Bone marrow (tissue), 2 donors: ENCODE measurements at regions not wholly inside any gene's neighbourhood (a gene's known extent, or its start where the extent isn't known, plus 50 kb on each side); places are given as distances from the start of the nearest gene placed in this dataset.
"Not testable (repeated sequence)": the region's sequence is repeated elsewhere in the genome, so short reads cannot be mapped to it uniquely, and the experiment has no call there.

Source experiments
- DNase-seq, 2 donors: peaks; one replicate each; lab custom pipeline; 2025; lab: John Stamatoyannopoulos, UW

DNA sequence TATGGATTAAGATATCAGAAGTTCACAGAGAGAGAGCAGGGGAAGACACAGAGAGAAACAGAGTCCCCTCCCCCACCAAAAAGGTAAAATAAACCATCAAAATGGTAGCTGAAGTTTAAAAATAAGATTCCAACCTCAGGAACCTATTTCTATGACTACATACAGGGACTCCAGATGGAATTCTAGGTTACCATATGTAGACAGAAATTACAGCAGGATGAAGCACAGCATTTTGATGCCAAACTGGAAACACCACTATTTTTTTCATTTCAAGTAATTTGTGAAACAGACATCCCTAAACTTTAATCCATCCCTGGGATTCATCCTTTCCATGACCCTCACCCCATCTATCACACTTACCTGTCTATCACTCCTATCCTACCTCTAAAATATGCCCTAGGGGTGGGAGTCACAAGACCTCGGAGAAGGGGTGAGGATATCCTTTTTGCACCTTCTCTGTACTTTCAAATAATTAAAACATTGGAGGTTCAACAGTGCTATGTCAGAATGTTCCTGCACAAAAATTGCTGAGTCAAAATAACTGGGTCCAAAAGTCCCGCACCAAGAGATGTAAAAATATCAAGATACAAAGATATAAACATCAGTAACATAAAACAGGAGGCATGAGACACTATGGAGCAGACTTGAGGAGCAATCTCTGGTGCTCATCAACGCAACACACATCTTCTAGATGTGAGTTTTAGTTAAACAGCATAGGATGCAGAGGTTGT is 344.5 kb upstream of the RASGEF1B start:
- no peak for DNase-seq

- DNase-seq, result peak in 1 of 2 donors; percentile 19
These were observed 343.4 kb upstream of the RASGEF1B start for GRCh38 chr4:81814987-81815541.

GRCh38 chr4:81811562-81812293 is 340.0 kb upstream of the RASGEF1B start:
- no peak for DNase-seq

DNA sequence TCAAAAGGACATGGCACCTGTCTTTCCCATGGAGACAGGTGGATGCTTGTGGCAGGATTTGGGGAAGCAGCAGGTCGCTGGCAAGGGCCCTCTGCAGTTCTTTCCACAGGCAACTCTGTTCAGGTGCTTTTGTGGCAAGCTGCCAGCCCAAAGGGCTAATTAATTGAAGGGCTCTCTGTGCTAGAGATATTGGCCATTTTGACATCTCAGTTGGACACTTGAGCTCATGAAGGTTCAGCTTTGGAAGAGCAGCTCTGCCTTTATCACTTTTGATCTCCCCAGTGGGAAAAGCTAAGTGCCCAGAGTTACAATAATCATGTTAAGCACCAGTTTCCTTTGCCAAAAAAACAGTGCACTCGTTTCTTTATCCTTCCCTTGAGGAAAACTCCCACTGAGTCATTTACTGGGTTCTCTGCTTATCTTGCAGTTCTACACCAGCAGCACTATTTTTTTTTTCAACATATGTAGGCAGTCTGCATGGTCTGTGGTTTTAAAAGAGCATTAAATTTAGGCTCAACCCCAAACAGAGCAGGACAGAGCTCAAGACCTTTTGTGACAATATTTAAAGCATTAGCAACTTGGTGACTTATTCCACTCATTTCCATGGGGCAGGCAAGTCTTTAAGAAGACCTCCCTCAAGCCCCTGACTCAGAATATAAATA is 336.4 kb upstream of the RASGEF1B start:
- peak in 1 of 2 donors; percentile 54 for DNase-seq

- no peak for DNase-seq
These were observed 335.7 kb upstream of the RASGEF1B start for GRCh38 chr4:81807386-81807785.

GRCh38 chr4:81806485-81806884 is 334.8 kb upstream of the RASGEF1B start:
- DNase-seq, result no peak

GRCh38 chr4:81804849-81805248 is 333.1 kb upstream of the RASGEF1B start:
- no peak for DNase-seq

DNA sequence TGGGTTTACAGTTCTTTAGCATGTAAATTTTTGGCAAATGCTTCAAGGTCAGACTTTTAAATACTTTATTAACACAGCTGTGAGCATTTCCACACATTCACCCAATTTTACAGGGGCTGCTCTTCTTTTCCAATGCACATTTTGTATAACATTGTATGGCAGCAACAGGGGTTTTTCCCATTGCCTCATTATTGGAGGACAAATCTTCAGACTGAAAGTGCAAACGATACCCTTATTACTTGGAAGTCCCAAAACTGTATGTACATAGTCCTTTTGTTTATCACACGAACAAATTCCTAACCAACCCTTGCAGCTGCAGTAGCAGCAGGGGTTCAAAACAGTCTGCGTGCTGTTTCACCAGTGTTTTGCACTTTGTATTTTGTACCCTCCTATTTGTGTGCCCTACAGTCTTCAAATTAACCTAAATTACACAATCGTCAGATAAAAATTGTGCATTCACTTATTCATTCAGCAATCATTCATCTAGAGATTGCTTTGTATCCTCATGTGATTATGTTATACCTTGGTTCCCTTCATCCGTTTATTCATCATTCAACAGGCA is 330.7 kb upstream of the RASGEF1B start:
- no peak for DNase-seq

GRCh38 chr4:81799371-81799770 is 327.7 kb upstream of the RASGEF1B start:
- no peak for DNase-seq

- DNase-seq, result peak in 1 of 2 donors; percentile 7
These were observed 325.3 kb upstream of the RASGEF1B start for GRCh38 chr4:81796790-81797528.

DNA sequence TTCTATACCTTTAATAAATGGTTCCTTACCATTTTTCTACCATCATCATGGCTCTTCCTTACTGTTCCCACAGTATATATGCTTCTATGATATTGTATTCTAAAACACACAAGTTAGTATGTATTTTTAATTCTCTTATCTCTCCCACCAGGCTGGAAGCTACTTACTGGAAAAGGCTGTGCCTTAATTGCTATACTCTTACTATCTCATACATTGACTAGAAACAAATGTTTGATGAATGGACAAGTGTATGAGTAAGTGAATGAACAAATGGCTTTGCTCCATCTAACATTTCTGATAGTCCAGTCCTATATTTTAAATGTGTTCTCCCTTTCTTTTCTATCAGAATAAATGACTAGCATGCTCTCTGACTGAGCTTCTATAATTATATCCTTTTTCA is 320.8 kb upstream of the RASGEF1B start:
- DNase-seq, result no peak

DNA sequence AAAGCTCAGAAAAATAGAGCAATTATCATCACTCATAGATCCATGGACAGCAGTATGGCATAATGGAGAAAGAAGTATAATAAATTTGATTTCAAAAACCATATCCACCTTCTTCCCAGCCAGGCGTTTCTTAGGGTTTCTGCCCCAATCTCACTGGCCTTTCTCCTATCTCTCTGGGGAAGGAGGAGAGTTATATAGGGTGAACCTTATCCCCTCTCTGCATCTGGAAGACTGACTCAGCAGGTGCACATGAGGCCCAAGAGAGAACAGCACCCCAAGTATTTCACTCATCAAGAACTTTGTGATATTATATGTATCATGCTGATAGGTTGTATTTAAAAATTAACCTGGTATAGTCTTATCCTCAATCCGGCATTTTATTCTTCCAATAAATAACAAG is 318.8 kb upstream of the RASGEF1B start:
- no peak for DNase-seq

DNA sequence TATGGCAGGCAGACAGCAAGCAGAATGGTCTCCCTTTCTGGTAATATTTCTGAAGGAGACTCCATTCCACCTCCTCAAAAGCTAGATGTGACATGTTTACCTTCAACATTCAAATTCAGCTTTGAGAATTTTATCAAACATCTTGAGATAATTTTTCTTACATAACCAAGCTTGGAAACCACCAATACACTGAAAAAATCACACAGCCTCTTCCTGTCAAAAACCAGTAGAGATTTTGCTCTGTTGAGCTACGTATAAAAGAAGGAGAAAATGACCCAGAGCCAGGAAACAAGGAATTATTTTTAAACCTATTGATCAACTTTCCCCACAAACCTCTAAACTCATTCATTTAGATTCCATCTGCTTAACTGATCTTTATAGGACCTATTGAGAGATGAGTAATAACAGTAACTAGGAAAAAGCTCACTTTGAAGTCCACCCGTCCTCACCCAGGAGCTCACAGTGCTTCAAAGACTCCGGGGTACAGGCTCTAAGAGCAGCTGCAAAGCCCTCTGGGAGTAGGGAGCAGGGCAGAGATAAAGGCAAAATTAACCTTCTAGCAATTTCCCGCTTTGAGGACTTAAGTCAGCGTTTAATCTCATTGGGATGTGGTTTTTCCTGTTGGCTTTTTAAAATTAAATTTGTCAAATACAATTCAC is 318.2 kb upstream of the RASGEF1B start:
- no peak for DNase-seq

- no peak for DNase-seq
These were observed 317.5 kb upstream of the RASGEF1B start for GRCh38 chr4:81789158-81789557.

DNA sequence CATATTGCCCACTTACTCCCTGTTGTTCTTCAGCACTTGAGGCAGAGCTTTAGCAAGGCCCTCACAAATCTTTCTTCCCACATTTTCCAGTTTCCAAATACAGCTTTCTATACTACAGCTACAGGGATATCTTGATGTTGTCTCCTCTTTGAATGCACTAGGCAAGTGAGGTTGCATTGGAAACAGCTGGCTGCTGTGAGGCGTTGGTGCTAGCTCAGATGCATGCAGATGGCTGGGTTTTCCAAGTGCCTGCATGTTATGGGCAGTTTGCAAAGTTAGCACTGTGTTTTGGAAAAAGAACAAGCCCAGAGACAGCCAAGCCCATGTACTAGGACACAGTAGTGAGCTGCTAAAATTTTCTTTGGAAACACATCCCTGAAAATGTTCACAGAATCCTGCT is 315.1 kb upstream of the RASGEF1B start:
- no peak for DNase-seq

GRCh38 chr4:81786063-81786763 is 314.5 kb upstream of the RASGEF1B start:
- no peak for DNase-seq

DNA sequence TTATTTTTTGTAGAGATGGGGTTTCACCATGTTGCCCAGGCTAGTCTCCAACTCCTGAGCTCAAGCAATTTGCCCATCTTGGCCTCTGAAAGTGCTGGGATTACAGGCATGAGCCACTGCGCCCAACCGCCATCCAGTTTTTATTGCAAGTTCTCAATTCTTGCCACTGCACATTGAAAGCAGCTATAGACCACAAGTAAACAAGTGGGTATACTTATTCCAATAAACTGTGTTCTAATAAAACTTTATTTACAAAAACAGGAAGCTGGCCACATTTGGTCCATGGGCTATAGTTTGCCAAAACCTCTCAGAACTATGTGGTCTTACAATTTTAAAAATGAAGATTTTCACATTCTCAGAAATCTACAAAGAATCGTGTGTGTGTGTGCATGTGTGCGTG is 313.6 kb upstream of the RASGEF1B start:
- no peak for DNase-seq

- DNase-seq, result no peak
These were observed 311.9 kb upstream of the RASGEF1B start for GRCh38 chr4:81783558-81783957.

GRCh38 chr4:81781799-81782198 is 310.1 kb upstream of the RASGEF1B start:
- no peak for DNase-seq

DNA sequence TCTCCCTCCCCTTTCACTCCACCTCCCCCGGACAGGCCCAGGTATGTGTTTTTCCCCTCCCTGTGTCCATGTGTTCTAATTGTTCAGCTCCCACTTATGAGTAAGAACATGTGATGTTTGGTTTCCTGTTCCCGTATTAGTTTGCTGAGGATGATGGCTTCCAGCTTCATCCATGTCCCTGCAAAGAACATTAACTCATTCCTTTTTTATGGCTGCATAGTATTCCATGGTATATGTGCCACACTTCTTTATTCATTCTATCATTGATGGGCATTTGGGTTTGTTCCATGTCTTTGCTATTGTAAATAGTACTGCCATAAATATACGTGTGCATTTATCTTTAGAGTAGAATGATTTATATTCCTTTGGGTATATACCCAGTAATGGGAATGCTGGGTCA is 306.0 kb upstream of the RASGEF1B start:
- DNase-seq, result not testable (repeated sequence)

DNA sequence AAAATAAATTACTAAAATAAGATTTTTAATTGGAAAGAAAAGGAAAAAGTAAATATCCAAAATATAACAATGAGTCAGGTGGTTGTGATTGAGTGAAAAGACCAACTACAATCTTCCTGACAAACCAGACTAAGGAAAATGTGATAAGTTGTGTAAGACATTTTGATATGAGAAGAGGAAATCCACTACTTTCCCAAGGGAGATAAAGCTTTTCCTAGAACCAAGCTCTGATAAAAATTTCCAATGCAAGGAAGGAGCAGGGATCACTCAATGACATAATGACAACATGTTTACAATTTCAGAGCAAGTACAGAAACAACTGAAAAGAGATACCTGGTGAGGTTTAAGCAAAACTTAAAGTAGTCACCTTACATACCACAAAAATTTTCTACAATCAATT is 305.1 kb upstream of the RASGEF1B start:
- no peak for DNase-seq
